ENCODE measurements at regions not wholly inside any gene's neighbourhood (a gene's known extent, or its start where the extent isn't known, plus 50 kb on each side); places are given as distances from the start of the nearest gene placed in this dataset.

DNA sequence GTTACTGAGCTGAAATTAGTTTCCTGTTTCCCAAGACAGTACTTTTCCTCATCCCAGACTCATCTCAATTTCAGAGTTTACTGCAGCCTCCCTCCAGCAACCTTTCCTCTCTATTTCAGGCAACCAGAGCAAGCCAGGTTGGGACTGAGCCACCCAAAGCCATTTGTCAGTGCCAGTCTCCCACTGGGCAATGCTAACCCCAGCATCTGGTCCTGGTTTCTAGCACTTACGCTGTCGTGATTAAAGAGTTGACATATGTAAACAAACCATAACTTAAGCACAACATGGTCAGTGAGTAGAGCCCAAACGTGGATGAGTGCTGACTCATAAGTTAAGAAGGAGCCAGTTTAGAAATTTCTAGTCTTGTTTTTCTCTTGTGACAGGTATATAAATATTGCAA, 119.6 kb upstream of the BLID start:
- Histone ChIP-seq H4K20me1 (replicated peaks; ENCODE audit: control insufficient read depth, insufficient read depth, low read length) (no peaks in the 10 kb centered on the region), H3K4me2 (ENCODE audit: insufficient read depth, low read length) (no peak overlapping the region), H3K27ac (ENCODE audit: extremely low read depth, low read depth, low read length) (no peak overlapping the region), H3K4me3 (no peak overlapping the region), H3K36me3 (ENCODE audit: control insufficient read depth, insufficient read depth, low read length) (no peaks in the 10 kb centered on the region), H3K9me3 (replicated peaks; ENCODE audit: control insufficient read depth, insufficient read depth, low read depth, low read length) (no peaks in the 10 kb centered on the region), H3K79me2 (ENCODE audit: control insufficient read depth, insufficient read depth, low read length) (no peaks in the 10 kb centered on the region), H3K9ac (ENCODE audit: insufficient read depth in 1 of 2, low read depth in 2 of 2, low read length in 2 of 2) (no peak overlapping the region), H3K4me1 (replicated peaks in 1 of 2; ENCODE audit: control insufficient read depth in 2 of 2, insufficient read depth in 2 of 2, low read length in 2 of 2) (no peaks in the 10 kb centered on the region), H3K27me3 (ENCODE audit: control insufficient read depth in 2 of 2, insufficient read depth in 2 of 2, low read length in 2 of 2) (no peaks in the 10 kb centered on the region), H2AFZ (ENCODE audit: low read depth, low read length) (no peak overlapping the region), H3K9me1 (ENCODE audit: control insufficient read depth, insufficient read depth, low read length) (no peaks in the 10 kb centered on the region)
- 0% methylated on average over 3 of the region's 3 CpGs for WGBS (ENCODE audit: insufficient coverage, low coverage, missing lambda C conversion rate)
- no peak for DNase-seq (ENCODE audit: extremely low read depth in 1 of 4, low spot score in 3 of 4)
- BruUV-seq (replicated peaks): no TSS peak
- ChIA-PET POLR2A (no interaction called here), CTCF (ENCODE audit: low intra/inter-chr PET ratio) (no interaction called here)
- no peak for TF ChIP-seq SAFB2 (IDR thresholded peaks at IDR 0.05; ENCODE audit: borderline replicate concordance, low read depth, low read length, severe bottlenecking)
- TF ChIP-seq, protein P1, sequence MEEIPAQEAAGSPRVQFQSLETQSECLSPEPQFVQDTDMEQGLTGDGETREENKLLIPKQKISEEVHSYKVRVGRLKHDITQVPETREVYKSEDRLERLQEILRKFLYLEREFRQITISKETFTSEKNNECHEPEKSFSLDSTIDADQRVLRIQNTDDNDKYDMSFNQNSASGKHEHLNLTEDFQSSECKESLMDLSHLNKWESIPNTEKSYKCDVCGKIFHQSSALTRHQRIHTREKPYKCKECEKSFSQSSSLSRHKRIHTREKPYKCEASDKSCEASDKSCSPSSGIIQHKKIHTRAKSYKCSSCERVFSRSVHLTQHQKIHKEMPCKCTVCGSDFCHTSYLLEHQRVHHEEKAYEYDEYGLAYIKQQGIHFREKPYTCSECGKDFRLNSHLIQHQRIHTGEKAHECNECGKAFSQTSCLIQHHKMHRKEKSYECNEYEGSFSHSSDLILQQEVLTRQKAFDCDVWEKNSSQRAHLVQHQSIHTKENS (CRISPR knock-in tag; IDR thresholded peaks at IDR 0.05): no peak
- TF ChIP-seq MTA3 (IDR thresholded peaks at IDR 0.05; ENCODE audit: borderline replicate concordance): no peak
- TF ChIP-seq MECOM (CRISPR knock-in tag; IDR thresholded peaks at IDR 0.05): no peak
- no peak for TF ChIP-seq ZNF785 (CRISPR knock-in tag; IDR thresholded peaks at IDR 0.05)
- FAIRE-seq: no peak
- no peak for ATAC-seq
- intact Hi-C loops (cut with micrococcal nuclease) (no loop called here), in situ Hi-C loops (cut with MboI) (no loop called here)

DNA sequence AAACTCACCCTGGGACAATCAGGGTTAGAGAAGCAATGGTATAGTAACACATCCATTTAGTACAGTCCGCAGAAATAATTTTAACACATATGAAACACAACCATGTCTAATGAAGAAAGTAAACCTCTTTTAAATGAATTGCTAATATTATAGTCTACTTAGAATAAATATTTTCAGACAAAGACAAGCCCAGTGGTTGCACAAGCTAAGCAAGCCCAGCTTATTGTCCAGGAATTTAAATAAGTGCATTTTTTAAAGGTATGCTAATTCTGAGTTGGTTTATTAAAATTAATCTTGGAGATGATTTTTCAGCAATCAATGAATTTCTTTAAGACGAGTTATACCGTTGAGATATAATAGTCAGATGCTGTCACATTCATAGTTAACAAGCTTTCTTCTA, 118.8 kb upstream of the BLID start:
- WGBS (ENCODE audit: insufficient coverage, low coverage, missing lambda C conversion rate): 2% methylated on average over 3 of the region's 3 CpGs
- H3K9me1 ChIP-seq (ENCODE audit: control insufficient read depth, insufficient read depth, low read length): no peaks in the 10 kb centered on the region
- intact Hi-C loops (cut with micrococcal nuclease): no loop called here
- no peaks in the 10 kb centered on the region for H3K9me3 ChIP-seq (replicated peaks; ENCODE audit: control insufficient read depth, insufficient read depth, low read depth, low read length)
- no peaks in the 10 kb centered on the region for H4K20me1 ChIP-seq (replicated peaks; ENCODE audit: control insufficient read depth, insufficient read depth, low read length)
- in situ Hi-C loops (cut with MboI): no loop called here
- no peaks in the 10 kb centered on the region for H3K36me3 ChIP-seq (ENCODE audit: control insufficient read depth, insufficient read depth, low read length)
- no peaks in the 10 kb centered on the region for H3K27me3 ChIP-seq (ENCODE audit: control insufficient read depth in 2 of 2, insufficient read depth in 2 of 2, low read length in 2 of 2)
- CTCF ChIA-PET (ENCODE audit: low intra/inter-chr PET ratio): no interaction called here
- POLR2A ChIA-PET: no interaction called here
- no peaks in the 10 kb centered on the region for H3K79me2 ChIP-seq (ENCODE audit: control insufficient read depth, insufficient read depth, low read length)
- no peak overlapping the region for H3K9ac ChIP-seq (ENCODE audit: insufficient read depth in 1 of 2, low read depth in 2 of 2, low read length in 2 of 2)
- ATAC-seq: no peak
- H3K27ac ChIP-seq (ENCODE audit: extremely low read depth, low read depth, low read length): no peak overlapping the region
- H3K4me1 ChIP-seq (replicated peaks in 1 of 2; ENCODE audit: control insufficient read depth in 2 of 2, insufficient read depth in 2 of 2, low read length in 2 of 2): no peaks in the 10 kb centered on the region
- no peak overlapping the region for H2AFZ ChIP-seq (ENCODE audit: low read depth, low read length)
- H3K4me3 ChIP-seq: no peak overlapping the region
- TF ChIP-seq CCNT2 (IDR thresholded peaks at IDR 0.05; ENCODE audit: borderline replicate concordance, extremely low read depth, insufficient read length, low read depth, low read length) (no peak), BMI1 (IDR thresholded peaks at IDR 0.05; ENCODE audit: low read length) (no peak)
- TF ChIP-seq, protein P2, sequence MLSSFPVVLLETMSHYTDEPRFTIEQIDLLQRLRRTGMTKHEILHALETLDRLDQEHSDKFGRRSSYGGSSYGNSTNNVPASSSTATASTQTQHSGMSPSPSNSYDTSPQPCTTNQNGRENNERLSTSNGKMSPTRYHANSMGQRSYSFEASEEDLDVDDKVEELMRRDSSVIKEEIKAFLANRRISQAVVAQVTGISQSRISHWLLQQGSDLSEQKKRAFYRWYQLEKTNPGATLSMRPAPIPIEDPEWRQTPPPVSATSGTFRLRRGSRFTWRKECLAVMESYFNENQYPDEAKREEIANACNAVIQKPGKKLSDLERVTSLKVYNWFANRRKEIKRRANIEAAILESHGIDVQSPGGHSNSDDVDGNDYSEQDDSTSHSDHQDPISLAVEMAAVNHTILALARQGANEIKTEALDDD (IDR thresholded peaks at IDR 0.05): no peak
- TF ChIP-seq, protein P3, sequence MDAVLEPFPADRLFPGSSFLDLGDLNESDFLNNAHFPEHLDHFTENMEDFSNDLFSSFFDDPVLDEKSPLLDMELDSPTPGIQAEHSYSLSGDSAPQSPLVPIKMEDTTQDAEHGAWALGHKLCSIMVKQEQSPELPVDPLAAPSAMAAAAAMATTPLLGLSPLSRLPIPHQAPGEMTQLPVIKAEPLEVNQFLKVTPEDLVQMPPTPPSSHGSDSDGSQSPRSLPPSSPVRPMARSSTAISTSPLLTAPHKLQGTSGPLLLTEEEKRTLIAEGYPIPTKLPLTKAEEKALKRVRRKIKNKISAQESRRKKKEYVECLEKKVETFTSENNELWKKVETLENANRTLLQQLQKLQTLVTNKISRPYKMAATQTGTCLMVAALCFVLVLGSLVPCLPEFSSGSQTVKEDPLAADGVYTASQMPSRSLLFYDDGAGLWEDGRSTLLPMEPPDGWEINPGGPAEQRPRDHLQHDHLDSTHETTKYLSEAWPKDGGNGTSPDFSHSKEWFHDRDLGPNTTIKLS (IDR thresholded peaks at IDR 0.05; ENCODE audit: borderline replicate concordance, low read depth): no peak
- FAIRE-seq: no peak
- no peak overlapping the region for H3K4me2 ChIP-seq (ENCODE audit: insufficient read depth, low read length)
- no peak for DNase-seq (ENCODE audit: extremely low read depth in 1 of 4, low spot score in 3 of 4)
- no TSS peak for BruUV-seq (replicated peaks)

All from K562 (cell line).